Gastroesophageal sphincter (tissue), 4 donors: ENCODE measurements at regions not wholly inside any gene's neighbourhood (a gene's known extent, or its start where the extent isn't known, plus 50 kb on each side); places are given as distances from the start of the nearest gene placed in this dataset.

Experiments used
- ATAC-seq: fragments of 150-250 bp; one replicate; pipeline ENCODE4 v1.9.1; 2016; ENCODE audit warnings: mild to moderate bottlenecking, moderate library complexity
- H3K27ac ChIP-seq, 4 donors: fragments of 200-600 bp; sonication (generic) in 3 of 4; 1 replicate in 3 of 4; 2 replicates in 1 of 4; pipeline ENCODE4 v1.5.1; 2016 to 2019
- H3K27me3 ChIP-seq: fragments of 200-600 bp; sonication (generic); one replicate; pipeline ENCODE4 v1.5.1; 2019
- H3K36me3 ChIP-seq, 2 donors: fragments of 200-600 bp; sonication (generic); one replicate each; pipeline ENCODE4 v1.5.1; 2019; ENCODE audit warnings: control low read depth in 1 of 2
- H3K4me1 ChIP-seq, 3 donors: fragments of 200-600 bp; sonication (generic); 1 replicate in 2 of 3; 2 replicates in 1 of 3; pipeline ENCODE4 v1.5.1; 2016 to 2019; ENCODE audit warnings: control low read depth in 2 of 3
- H3K4me3 ChIP-seq, 2 donors: fragments of 200-600 bp; sonication (generic); one replicate each; pipeline ENCODE4 v1.5.1; 2019; ENCODE audit warnings: mild to moderate bottlenecking in 1 of 2, moderate library complexity in 1 of 2
- H3K9me3 ChIP-seq, 3 donors: fragments of 200-600 bp; sonication (generic); one replicate each; pipeline ENCODE4 v1.5.1; 2017 to 2019; ENCODE audit warnings: control low read depth in 2 of 3
- EP300 ChIP-seq: sonication (generic); formaldehyde crosslinking; IDR thresholded peaks from one replicate; pipeline ENCODE4 v1.6.1; 2017; ENCODE audit warnings: antibody characterized with exemption, mild to moderate bottlenecking
- POLR2A ChIP-seq, 2 donors: fragments of 450-650 bp; IDR thresholded peaks; one replicate each; pipeline ENCODE4 v1.6.1; 2017; ENCODE audit warnings: antibody characterized with exemption in 2 of 2, mild to moderate bottlenecking in 2 of 2, moderate library complexity in 1 of 2
- POLR2AphosphoS5 ChIP-seq: sonication (generic); formaldehyde crosslinking; IDR thresholded peaks from one replicate; pipeline ENCODE4 v1.6.1; 2017; ENCODE audit warnings: antibody characterized with exemption
- WGBS, 2 donors: methylation state at CpG; one replicate each; pipeline ENCODE4 v1.1.5; 2018; ENCODE audit warnings: low coverage in 1 of 2; 5-methylcytosine and 5-hydroxymethylcytosine counted together
- TF ChIP-seq, protein P1 (sequence below), 4 experiments: fragments of 200-600 bp in 2 of 4; fragments of 450-650 bp in 2 of 4; sonication (generic) in 1 of 4; IDR thresholded peaks; one replicate each; pipeline ENCODE4 v1.5.1; 2017 to 2019; ENCODE audit warnings: antibody characterized with exemption in 4 of 4, mild to moderate bottlenecking in 2 of 4, moderate library complexity in 2 of 4

DNA sequence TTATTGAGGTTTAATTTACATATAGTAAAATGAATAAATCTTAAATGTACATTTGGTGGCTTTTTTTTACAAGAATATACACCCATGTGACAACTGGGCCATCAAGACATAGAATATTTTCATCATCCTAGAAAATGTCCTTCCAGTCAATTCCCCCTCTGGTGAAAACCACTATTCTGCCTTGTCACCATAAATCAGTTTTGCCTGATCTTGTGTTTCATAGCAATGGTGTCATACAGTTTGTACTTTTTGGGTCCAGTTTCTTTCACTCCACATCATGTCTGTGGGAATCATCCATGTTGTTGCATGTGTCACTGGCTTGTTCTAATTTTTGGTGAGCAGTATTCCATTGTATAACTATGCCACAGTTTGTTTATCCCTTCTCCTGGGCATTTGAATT lies 133.1 kb downstream of the PDCD6IP start:
- Histone ChIP-seq H3K27me3 (no peaks in the 10 kb centered on the region), H3K4me1 (no peaks in the 10 kb centered on the region), H3K4me3 (no peak overlapping the region), H3K36me3 (no peaks in the 10 kb centered on the region), H3K9me3 (no peaks in the 10 kb centered on the region), H3K27ac (no peak overlapping the region)
- TF ChIP-seq POLR2A (IDR thresholded peaks at IDR 0.05) (no peak), EP300 (no peak), POLR2AphosphoS5 (no peak)
- TF ChIP-seq, protein P1, sequence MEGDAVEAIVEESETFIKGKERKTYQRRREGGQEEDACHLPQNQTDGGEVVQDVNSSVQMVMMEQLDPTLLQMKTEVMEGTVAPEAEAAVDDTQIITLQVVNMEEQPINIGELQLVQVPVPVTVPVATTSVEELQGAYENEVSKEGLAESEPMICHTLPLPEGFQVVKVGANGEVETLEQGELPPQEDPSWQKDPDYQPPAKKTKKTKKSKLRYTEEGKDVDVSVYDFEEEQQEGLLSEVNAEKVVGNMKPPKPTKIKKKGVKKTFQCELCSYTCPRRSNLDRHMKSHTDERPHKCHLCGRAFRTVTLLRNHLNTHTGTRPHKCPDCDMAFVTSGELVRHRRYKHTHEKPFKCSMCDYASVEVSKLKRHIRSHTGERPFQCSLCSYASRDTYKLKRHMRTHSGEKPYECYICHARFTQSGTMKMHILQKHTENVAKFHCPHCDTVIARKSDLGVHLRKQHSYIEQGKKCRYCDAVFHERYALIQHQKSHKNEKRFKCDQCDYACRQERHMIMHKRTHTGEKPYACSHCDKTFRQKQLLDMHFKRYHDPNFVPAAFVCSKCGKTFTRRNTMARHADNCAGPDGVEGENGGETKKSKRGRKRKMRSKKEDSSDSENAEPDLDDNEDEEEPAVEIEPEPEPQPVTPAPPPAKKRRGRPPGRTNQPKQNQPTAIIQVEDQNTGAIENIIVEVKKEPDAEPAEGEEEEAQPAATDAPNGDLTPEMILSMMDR (IDR thresholded peaks at IDR 0.05): no peak
- ATAC-seq: no peak

DNA sequence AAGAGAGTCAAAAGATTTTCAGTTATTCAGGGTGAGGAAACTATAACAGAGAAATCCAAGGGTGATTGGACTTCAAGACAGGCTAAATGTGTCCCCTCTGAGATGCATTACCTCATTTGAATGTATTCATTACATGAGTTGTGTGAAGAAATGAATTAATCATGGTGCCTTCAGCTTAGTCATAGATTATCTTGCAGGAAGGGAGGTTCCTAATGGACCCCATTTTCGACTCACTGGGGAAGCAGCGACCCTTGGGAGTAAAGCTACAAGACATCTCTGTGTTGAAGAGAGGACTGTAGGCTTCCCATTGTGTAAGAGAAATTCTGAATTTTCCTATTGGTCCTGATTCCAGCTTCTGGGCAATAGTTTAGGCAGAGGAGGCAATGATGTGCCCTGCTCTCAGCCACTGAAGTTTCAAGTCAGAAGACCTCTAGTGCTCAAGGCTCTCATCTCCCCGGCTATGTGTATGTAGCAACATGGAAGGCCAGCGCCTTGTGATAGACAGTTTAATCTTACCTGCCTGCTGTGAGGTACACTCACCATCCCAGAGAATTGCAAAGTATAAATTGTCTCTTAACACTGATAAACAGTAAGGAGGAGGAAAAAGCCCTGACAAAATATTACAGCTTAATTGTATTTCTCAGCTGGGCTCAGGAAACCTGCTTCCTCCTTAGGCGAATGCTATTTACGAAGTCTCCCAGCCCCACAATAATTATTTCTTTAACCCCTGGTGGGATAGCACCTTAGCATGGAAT lies 133.8 kb downstream of the PDCD6IP start:
- no peak overlapping the region for H3K27ac ChIP-seq
- no peaks in the 10 kb centered on the region for H3K9me3 ChIP-seq
- no peak for ATAC-seq
- 85 to 93% methylated on average over 2 to 6 of the region's 6 CpGs for WGBS, 2 donors
- TF ChIP-seq EP300 (no peak), POLR2AphosphoS5 (no peak)
- H3K4me1 ChIP-seq: no peaks in the 10 kb centered on the region
- no peak overlapping the region for H3K4me3 ChIP-seq
- no peaks in the 10 kb centered on the region for H3K36me3 ChIP-seq
- H3K27me3 ChIP-seq: no peaks in the 10 kb centered on the region

DNA sequence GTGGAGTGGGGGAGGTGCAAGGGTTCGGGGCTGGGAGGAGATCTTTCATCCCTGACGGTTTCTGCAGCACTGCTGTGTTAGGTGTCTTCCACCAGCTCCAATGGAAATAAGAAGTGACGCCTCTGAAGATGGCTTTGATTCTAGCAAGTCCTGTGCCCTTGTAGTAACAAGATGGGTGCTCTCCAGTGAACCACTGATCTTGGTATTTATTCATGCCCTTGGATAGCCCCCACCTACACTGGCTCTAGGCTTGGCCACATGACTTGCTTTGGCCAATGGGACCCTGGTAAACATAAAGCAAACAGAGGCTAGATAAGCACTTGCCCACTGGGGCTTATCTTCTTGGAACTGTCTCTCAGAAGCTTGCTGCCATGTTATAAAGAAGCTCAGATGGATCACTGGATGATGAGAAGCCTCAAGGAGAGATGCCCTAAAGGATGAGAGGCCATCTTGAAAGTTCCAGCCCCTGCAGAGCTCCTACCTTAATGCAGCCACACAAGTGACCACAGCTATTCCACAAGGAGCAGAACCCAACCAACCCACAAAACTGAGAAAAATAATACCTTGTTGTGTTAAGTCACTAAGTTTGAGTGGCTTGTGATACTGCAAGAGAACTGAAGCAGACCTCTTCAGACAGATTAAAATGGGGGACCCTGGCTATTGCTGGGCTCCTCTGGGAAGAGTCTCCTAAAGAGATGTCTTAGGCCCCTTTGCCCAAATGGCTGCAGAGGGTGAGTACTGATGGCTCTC lies 137.9 kb downstream of the PDCD6IP start:
- Histone ChIP-seq H3K9me3 (no peaks in the 10 kb centered on the region), H3K4me1 (no peaks in the 10 kb centered on the region), H3K4me3 (no peak overlapping the region), H3K27ac (no peak overlapping the region), H3K36me3 (no peaks in the 10 kb centered on the region), H3K27me3 (no peaks in the 10 kb centered on the region)
- TF ChIP-seq POLR2A (IDR thresholded peaks at IDR 0.05) (no peak), EP300 (no peak), POLR2AphosphoS5 (no peak)
- TF ChIP-seq, protein P1 (IDR thresholded peaks at IDR 0.05): no peak
- 61 to 100% methylated on average over 1 to 3 of the region's 3 CpGs for WGBS, 2 donors
- no peak for ATAC-seq

DNA sequence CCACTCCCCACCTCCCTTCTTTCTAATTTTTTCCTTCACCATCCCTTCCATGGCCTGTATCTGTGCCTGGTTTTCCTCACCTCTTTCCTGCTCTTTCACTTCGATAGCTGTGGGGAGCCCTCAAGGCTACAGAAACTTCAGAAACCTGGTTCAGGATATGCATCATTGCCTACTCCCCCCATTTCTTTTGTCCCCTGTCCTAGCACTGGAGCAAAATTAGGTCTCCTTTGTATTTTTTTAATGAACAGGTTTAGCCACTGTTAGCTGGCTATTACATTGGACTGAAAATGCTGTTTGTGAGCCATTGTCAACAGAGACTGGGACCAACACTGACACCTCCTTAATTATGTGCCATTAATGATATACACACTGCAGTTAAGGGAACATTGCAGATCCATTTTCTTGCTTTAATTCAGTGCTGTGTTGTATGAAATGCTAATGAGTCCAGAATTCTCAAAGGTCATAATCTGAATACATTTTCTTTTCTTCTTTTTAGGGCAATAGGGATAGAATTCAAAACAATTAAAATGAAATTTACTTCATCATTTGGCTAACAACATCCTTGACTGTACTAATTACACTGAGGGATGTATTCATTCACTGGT lies 138.6 kb downstream of the PDCD6IP start:
- no peak for ATAC-seq
- Histone ChIP-seq H3K4me1 (no peaks in the 10 kb centered on the region), H3K27me3 (no peaks in the 10 kb centered on the region), H3K27ac (no peak overlapping the region), H3K4me3 (no peak overlapping the region), H3K36me3 (no peaks in the 10 kb centered on the region), H3K9me3 (no peaks in the 10 kb centered on the region)
- no peak for TF ChIP-seq POLR2A (IDR thresholded peaks at IDR 0.05)
- TF ChIP-seq POLR2AphosphoS5: no peak
- no peak for TF ChIP-seq EP300
- TF ChIP-seq, protein P1 (IDR thresholded peaks at IDR 0.05): no peak
- WGBS, 2 donors: 17 to 25% methylated on average over 1 of the region's 1 CpG

DNA sequence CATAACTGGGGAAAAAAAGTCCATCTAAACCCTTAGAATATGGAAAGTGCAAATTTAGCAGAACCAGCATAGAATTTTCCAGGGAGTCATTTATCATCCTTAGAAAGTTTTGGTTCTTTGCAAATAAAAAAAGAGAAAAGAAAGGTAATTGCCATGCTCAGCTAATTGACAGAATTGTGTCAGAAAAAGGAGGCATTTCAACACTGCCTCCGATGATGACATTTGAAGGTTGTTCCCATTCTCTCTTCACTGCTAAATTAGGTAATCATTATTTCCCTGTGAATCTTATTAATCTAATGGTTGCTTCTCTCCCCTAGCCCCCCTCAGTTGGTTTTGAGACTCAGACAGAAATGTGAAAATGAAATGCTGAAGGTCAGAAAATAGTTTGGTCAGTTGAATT lies 139.2 kb downstream of the PDCD6IP start:
- Histone ChIP-seq H3K4me3 (no peak overlapping the region), H3K27me3 (no peaks in the 10 kb centered on the region), H3K4me1 (no peaks in the 10 kb centered on the region), H3K36me3 (no peaks in the 10 kb centered on the region), H3K27ac (no peak overlapping the region), H3K9me3 (no peaks in the 10 kb centered on the region)
- no peak for ATAC-seq
- TF ChIP-seq, protein P1 (IDR thresholded peaks at IDR 0.05): no peak
- TF ChIP-seq EP300 (no peak), POLR2AphosphoS5 (no peak), POLR2A (IDR thresholded peaks at IDR 0.05) (no peak)
- WGBS, 2 donors: 75 to 89% methylated on average over 1 of the region's 1 CpG
